Thoracic aorta (tissue), 2 donors: ENCODE measurements at regions not wholly inside any gene's neighbourhood (a gene's known extent, or its start where the extent isn't known, plus 50 kb on each side); places are given as distances from the start of the nearest gene placed in this dataset.

Source experiments
- ATAC-seq: fragments of 150-250 bp; one replicate; pipeline ENCODE4 v1.8.0; 2017; ENCODE audit warnings: low read depth; ENCODE audit not compliant: insufficient number of reproducible peaks, low FRiP score
- DNase-seq: peaks from one replicate; pipeline ENCODE4 v3.0.0-alpha.2; 2020; ENCODE audit warnings: low spot score
- H3K27ac ChIP-seq, 2 donors: fragments of 200-600 bp; sonication (generic); 1 replicate in 1 of 2; 2 replicates in 1 of 2; pipeline ENCODE4 v1.5.1; 2016; ENCODE audit warnings: mild to moderate bottlenecking in 2 of 2, moderate library complexity in 2 of 2
- H3K27me3 ChIP-seq: fragments of 200-600 bp; sonication (generic); replicated peaks from 2 replicates; pipeline ENCODE4 v1.6.0; 2016; ENCODE audit warnings: mild to moderate bottlenecking; ENCODE audit not compliant: insufficient read depth
- H3K36me3 ChIP-seq: fragments of 200-600 bp; sonication (generic); one replicate; pipeline ENCODE4 v1.5.1; 2016
- H3K4me1 ChIP-seq, 2 donors: fragments of 200-600 bp; sonication (generic); 1 replicate in 1 of 2; 2 replicates in 1 of 2; pipeline versions ENCODE4 v1.5.1 to v1.6.0; 2016; ENCODE audit warnings: low read depth in 2 of 2, mild to moderate bottlenecking in 1 of 2; ENCODE audit not compliant: control insufficient read depth in 1 of 2
- H3K4me3 ChIP-seq: fragments of 200-600 bp; sonication (generic); 2 replicates; pipeline ENCODE4 v1.5.1; 2016; ENCODE audit warnings: mild to moderate bottlenecking
- H3K9me3 ChIP-seq: fragments of 200-600 bp; sonication (generic); 2 replicates; pipeline ENCODE4 v1.5.1; 2016
- TF ChIP-seq, protein P1 (sequence below): fragments of 200-600 bp; sonication (generic); IDR thresholded peaks from one replicate; pipeline ENCODE4 v1.5.1; 2019; ENCODE audit warnings: antibody characterized with exemption

DNA sequence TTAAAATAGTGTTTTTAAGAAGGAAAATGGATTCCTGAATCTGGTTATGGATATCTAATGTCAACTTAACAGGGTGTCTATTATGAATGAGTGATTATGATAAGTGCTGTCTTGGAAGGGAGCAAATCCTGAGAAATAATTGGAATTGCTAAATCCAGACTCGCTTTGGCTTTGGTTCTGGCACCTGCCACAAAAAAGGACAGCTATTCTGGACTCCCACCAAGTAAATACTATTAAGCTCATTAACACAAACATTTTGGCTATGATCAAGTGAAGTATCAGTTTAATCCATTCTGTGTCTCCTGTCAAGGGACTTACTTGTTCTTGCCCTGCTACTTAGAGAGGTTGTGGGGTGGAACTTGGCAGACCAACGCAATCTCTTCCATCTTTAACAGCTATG lies 403.7 kb downstream of the CENPC start:
- ATAC-seq (no peak), DNase-seq (no peak)
- Histone ChIP-seq H3K36me3 (no peaks in the 10 kb centered on the region), H3K4me3 (no peak overlapping the region), H3K9me3 (no peaks in the 10 kb centered on the region), H3K27ac (no peak overlapping the region), H3K4me1 (no peaks in the 10 kb centered on the region), H3K27me3 (no peaks in the 10 kb centered on the region)
- TF ChIP-seq, protein P1, sequence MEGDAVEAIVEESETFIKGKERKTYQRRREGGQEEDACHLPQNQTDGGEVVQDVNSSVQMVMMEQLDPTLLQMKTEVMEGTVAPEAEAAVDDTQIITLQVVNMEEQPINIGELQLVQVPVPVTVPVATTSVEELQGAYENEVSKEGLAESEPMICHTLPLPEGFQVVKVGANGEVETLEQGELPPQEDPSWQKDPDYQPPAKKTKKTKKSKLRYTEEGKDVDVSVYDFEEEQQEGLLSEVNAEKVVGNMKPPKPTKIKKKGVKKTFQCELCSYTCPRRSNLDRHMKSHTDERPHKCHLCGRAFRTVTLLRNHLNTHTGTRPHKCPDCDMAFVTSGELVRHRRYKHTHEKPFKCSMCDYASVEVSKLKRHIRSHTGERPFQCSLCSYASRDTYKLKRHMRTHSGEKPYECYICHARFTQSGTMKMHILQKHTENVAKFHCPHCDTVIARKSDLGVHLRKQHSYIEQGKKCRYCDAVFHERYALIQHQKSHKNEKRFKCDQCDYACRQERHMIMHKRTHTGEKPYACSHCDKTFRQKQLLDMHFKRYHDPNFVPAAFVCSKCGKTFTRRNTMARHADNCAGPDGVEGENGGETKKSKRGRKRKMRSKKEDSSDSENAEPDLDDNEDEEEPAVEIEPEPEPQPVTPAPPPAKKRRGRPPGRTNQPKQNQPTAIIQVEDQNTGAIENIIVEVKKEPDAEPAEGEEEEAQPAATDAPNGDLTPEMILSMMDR = no peak

DNA sequence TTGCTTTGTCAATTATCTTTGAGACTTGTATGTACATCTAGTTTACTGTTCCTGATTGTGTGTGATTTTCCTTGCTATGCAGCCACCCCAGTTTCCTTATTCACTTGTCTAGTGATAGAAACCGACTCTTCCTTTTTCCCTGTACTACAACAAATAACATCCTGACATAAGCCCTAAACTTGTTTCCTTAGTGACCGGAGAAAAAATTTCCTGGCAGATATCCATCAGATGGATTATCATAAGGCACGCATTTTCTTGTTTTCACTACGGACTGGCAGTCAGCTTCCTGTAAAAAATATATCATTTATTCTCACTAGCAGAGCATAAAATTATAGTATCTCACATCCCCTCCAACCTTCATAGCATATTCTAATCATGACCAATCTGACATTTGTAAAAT lies 410.7 kb downstream of the CENPC start:
- DNase-seq = no peak
- Histone ChIP-seq H3K4me1 (no peaks in the 10 kb centered on the region), H3K36me3 (no peaks in the 10 kb centered on the region), H3K4me3 (no peak overlapping the region), H3K9me3 (no peaks in the 10 kb centered on the region), H3K27me3 (no peaks in the 10 kb centered on the region), H3K27ac (no peak overlapping the region)
- no peak for ATAC-seq
- TF ChIP-seq, protein P1 = no peak

DNA sequence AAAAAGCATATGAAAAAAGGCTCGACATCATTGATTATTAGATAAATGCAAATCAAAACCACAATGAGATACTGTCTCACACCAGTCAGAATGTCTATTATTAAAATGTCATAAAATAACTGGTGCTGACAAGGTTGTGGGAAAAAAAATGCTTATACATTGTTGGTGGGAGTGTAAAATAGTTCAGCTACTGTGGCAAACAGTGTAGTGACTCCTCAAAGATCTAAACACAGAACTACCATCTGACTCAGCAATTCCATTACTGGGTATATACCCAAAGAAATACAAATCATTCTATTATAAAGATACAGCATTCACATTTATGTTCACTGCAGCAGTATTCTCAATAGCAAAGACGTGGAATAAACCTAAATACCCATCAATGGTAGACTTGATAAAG lies 412.1 kb downstream of the CENPC start:
- Histone ChIP-seq H3K27ac (no peak overlapping the region), H3K36me3 (no peaks in the 10 kb centered on the region), H3K27me3 (no peaks in the 10 kb centered on the region), H3K9me3 (no peaks in the 10 kb centered on the region), H3K4me1 (no peaks in the 10 kb centered on the region), H3K4me3 (no peak overlapping the region)
- DNase-seq (no peak), ATAC-seq (no peak)
- TF ChIP-seq, protein P1 = no peak

DNA sequence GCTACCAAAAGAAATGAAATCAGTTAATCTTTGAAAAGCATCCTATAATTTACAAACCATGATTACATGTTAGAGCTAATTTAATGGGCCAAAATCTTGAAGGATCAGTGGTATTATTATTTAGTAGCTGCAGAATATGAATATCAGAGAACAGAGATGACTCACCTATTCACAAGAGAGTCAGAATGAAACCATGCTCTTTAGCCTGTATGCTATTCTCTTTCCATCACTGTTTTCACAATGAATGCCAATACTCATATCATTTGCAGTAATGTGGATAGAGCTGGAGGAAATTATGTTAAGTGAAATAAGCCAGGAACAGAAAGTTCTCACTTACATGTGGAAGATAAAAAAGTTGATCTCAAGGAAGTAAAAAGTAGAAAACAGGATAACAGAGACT lies 414.1 kb downstream of the CENPC start:
- H3K36me3 ChIP-seq = no peaks in the 10 kb centered on the region
- no peak overlapping the region for H3K27ac ChIP-seq
- ATAC-seq (no peak), DNase-seq (no peak)
- no peaks in the 10 kb centered on the region for H3K4me1 ChIP-seq
- H3K27me3 ChIP-seq = no peaks in the 10 kb centered on the region
- TF ChIP-seq, protein P1 = no peak
- no peak overlapping the region for H3K4me3 ChIP-seq
- H3K9me3 ChIP-seq = no peaks in the 10 kb centered on the region

DNA sequence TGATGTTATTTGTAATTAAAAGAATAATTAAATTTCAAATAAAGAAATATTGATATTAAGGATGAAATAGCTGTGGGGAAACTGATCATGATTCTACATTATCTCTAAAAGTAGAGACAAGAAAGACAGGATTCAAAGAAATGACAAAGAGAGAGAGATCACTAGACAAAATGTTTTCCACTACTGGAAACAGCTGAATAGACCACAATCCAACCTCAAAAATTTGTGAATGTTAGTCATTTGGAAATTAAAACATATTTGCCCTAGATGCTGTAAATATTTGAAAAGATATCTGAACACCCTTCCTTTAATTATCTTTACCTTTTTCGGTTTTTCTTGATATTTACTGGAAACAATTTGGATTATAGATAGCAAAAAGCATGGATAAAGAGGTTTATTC lies 414.9 kb downstream of the CENPC start:
- ATAC-seq (no peak), DNase-seq (no peak)
- H3K36me3 ChIP-seq = no peaks in the 10 kb centered on the region
- H3K27me3 ChIP-seq = no peaks in the 10 kb centered on the region
- H3K9me3 ChIP-seq = no peaks in the 10 kb centered on the region
- H3K4me1 ChIP-seq = no peaks in the 10 kb centered on the region
- TF ChIP-seq, protein P1 = no peak
- H3K27ac ChIP-seq = no peak overlapping the region
- no peak overlapping the region for H3K4me3 ChIP-seq
